Small intestine (tissue), 7 donors: ENCODE measurements at regions not wholly inside any gene's neighbourhood (a gene's known extent, or its start where the extent isn't known, plus 50 kb on each side); places are given as distances from the start of the nearest gene placed in this dataset.

Source experiments
- DNase-seq, 2 donors: peaks; one replicate each; pipeline versions ENCODE4 v3.0.0 to v3.0.0-alpha.2; 2013
- FAIRE-seq: peaks from 2 replicates; lab custom pipeline; 2012; peaks lifted over from hg19 to GRCh38; lab: Jason Lieb, UNC
- H3K27ac ChIP-seq, 3 donors: one replicate each; pipeline ENCODE4 v1.5.1; 2013; ENCODE audit warnings: low read length in 2 of 3, mild to moderate bottlenecking in 2 of 3, control low read depth in 1 of 3, inconsistent platforms in 1 of 3, low read depth in 1 of 3, moderate library complexity in 1 of 3
- H3K27me3 ChIP-seq, 3 donors: one replicate each; pipeline ENCODE4 v1.6.1; 2013; ENCODE audit warnings: low read length in 3 of 3, inconsistent platforms in 1 of 3; ENCODE audit not compliant: control insufficient read depth in 3 of 3, insufficient read depth in 3 of 3
- H3K36me3 ChIP-seq, 3 donors: one replicate each; pipeline ENCODE4 v1.6.1; 2013; ENCODE audit warnings: low read length in 3 of 3, inconsistent platforms in 1 of 3, low read depth in 1 of 3, mild to moderate bottlenecking in 1 of 3, moderate library complexity in 1 of 3; ENCODE audit not compliant: control insufficient read depth in 3 of 3, insufficient read depth in 2 of 3
- H3K4me1 ChIP-seq, 3 donors: one replicate each; pipeline ENCODE4 v1.6.1; 2013; ENCODE audit warnings: low read length in 2 of 3, inconsistent platforms in 1 of 3, low read depth in 1 of 3, mild to moderate bottlenecking in 1 of 3, moderate library complexity in 1 of 3; ENCODE audit not compliant: control insufficient read depth in 3 of 3, insufficient read depth in 2 of 3
- H3K4me3 ChIP-seq, 3 donors: one replicate each; pipeline ENCODE4 v1.5.1; 2013; ENCODE audit warnings: low read length in 3 of 3, control low read depth in 1 of 3, inconsistent platforms in 1 of 3, low read depth in 1 of 3, mild to moderate bottlenecking in 1 of 3, moderate library complexity in 1 of 3
- H3K9me3 ChIP-seq, 2 donors: one replicate each; pipeline ENCODE4 v1.6.1; 2013; ENCODE audit warnings: low read depth in 1 of 2, low read length in 1 of 2; ENCODE audit not compliant: control insufficient read depth in 2 of 2, insufficient read depth in 1 of 2
- WGBS, 3 donors: extraction: QIAGEN DNeasy Blood & Tissue Kit; methylation state at CpG; one replicate each; pipeline ENCODE4 v1.1.7; 2013; 5-methylcytosine and 5-hydroxymethylcytosine counted together
- donor health status: healthy with polysubstance abuse.
- donor health status: control.
- donor health status: control.
- donor health status: Bipolar disorder and iron deficiency.
- donor health status: healthy.

GRCh38 chr7:101740981-101741725 is 76.3 kb upstream of the CUX1 start:
- peaks cover 0 to under 1% of the 10 kb centered on the region in 2 donors for H3K9me3 ChIP-seq
- peaks cover 0 to 3% (median 0%) of the 10 kb centered on the region in 3 donors for H3K27me3 ChIP-seq
- H3K4me3 ChIP-seq: no peak overlapping the region
- FAIRE-seq: no peak
- no peak overlapping the region for H3K27ac ChIP-seq
- WGBS, 3 donors: 42 to 62% (median 49%) methylated on average over 9 of the region's 9 CpGs
- H3K36me3 ChIP-seq: no peaks in the 10 kb centered on the region
- H3K4me1 ChIP-seq: peaks cover 0 to 4% (median 0%) of the 10 kb centered on the region in 3 donors
- no peak for DNase-seq

DNA sequence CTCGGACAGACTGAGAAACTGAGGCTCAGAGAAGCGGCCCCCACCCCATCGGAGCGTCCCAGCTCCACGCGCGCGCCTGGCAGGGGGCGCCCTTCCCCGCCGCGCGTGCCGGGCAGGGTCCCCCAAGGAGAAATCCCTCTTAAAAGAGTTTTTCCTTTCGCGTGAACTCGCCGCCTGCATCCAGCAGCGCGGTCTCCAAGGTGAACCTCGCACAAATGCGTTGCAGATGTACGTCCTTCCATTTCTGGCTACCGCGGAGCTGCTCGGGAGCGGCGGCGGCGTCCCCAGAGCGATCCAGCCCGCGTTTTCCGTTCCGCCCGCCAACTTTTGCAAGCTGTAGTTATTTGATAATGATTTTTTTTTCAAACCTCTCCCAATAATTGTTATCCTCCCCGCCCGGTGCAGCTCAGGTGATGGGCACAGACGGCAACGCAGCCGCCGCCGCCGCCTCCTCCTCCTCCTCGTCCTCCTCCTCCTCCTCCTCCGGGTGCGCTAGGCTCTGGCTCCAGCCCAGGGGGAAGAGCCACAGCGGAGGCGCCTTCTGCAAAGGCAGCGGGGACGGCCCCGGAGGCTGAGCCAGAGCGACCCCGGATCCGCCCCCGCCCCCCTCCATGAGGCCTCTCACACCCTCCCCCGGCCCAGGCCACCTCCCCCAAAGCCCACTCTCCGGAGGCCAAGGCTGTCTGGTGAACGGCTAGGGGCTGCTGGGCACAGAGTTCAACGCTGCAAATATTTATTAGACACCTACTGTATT is 74.0 kb upstream of the CUX1 start:
- FAIRE-seq (no peak), DNase-seq (peak; percentile 70 to 86)
- Histone ChIP-seq H3K27ac (no peak overlapping the region), H3K36me3 (no peaks in the 10 kb centered on the region), H3K9me3 (no peaks in the 10 kb centered on the region), H3K4me1 (peaks cover 0 to 4% (median 0%) of the 10 kb centered on the region in 3 donors), H3K4me3 (peak overlapping the region in 2 of 3 donors; percentile 44 to 66), H3K27me3 (peaks cover 0 to 7% (median 0%) of the 10 kb centered on the region in 3 donors)
- 0 to 2% (median 0%) methylated on average over 48 to 59 of the region's 60 CpGs for WGBS, 3 donors

GRCh38 chr7:101743995-101744360 is 73.4 kb upstream of the CUX1 start:
- no peaks in the 10 kb centered on the region for H3K9me3 ChIP-seq
- H3K27me3 ChIP-seq: peaks cover 0 to 7% (median 0%) of the 10 kb centered on the region in 3 donors
- FAIRE-seq: no peak
- 35 to 54% (median 39%) methylated on average over 11 to 12 of the region's 12 CpGs for WGBS, 3 donors
- no peak overlapping the region for H3K27ac ChIP-seq
- H3K36me3 ChIP-seq: no peaks in the 10 kb centered on the region
- peak overlapping the region in 2 of 3 donors; percentile 44 to 66 for H3K4me3 ChIP-seq
- peak; percentile 20 to 55 for DNase-seq
- H3K4me1 ChIP-seq: peaks cover 0 to 4% (median 0%) of the 10 kb centered on the region in 3 donors

- Histone ChIP-seq H3K36me3 (no peaks in the 10 kb centered on the region), H3K27ac (no peak overlapping the region), H3K27me3 (peaks cover 0 to 7% (median 0%) of the 10 kb centered on the region in 3 donors), H3K9me3 (no peaks in the 10 kb centered on the region), H3K4me1 (peaks cover 0 to 4% (median 0%) of the 10 kb centered on the region in 3 donors), H3K4me3 (no peak overlapping the region)
- DNase-seq (no peak), FAIRE-seq (no peak)
- 68 to 86% (median 71%) methylated on average over 5 of the region's 5 CpGs for WGBS, 3 donors
Measured at GRCh38 chr7:101744588-101744987, 72.8 kb upstream of the CUX1 start.

DNA sequence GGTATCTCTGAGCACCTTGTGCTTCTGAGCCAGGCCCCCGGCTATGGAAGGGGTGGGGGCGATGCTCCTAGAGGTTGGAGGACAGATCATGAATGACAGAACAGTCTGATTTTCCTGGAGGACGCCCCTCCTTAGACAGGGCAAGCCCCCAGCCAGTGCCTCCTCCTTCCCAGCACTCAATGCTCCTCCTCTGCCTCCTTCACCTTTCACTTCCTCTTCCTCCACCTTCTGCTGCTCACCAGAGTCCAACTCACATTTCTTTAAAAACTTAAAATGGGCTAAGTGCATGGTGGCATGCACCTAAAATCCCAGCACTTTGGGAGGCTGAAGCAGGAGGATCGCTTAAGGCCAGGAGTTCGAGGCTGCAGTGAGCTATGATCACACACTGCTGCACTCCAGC is 71.1 kb upstream of the CUX1 start:
- Histone ChIP-seq H3K27ac (no peak overlapping the region), H3K4me3 (no peak overlapping the region), H3K4me1 (peaks cover 0 to 4% (median 0%) of the 10 kb centered on the region in 3 donors), H3K27me3 (peaks cover 0 to 7% (median 0%) of the 10 kb centered on the region in 3 donors), H3K36me3 (no peaks in the 10 kb centered on the region), H3K9me3 (no peaks in the 10 kb centered on the region)
- DNase-seq (no peak), FAIRE-seq (no peak)
- WGBS, 3 donors: 77 to 85% (median 82%) methylated on average over 5 of the region's 5 CpGs

- FAIRE-seq (no peak), DNase-seq (no peak)
- H3K4me3 ChIP-seq: no peak overlapping the region
- peaks cover 0 to 7% (median 0%) of the 10 kb centered on the region in 3 donors for H3K27me3 ChIP-seq
- peaks cover 0 to 4% (median 0%) of the 10 kb centered on the region in 3 donors for H3K4me1 ChIP-seq
- WGBS, 3 donors: 80 to 84% (median 83%) methylated on average over 13 of the region's 13 CpGs
- no peak overlapping the region for H3K27ac ChIP-seq
- H3K36me3 ChIP-seq: no peaks in the 10 kb centered on the region
- H3K9me3 ChIP-seq: no peaks in the 10 kb centered on the region
Measured at GRCh38 chr7:101747053-101747878, 70.2 kb upstream of the CUX1 start.

- H3K27ac ChIP-seq: no peak overlapping the region
- FAIRE-seq (no peak), DNase-seq (no peak)
- no peaks in the 10 kb centered on the region for H3K36me3 ChIP-seq
- H3K4me3 ChIP-seq: no peak overlapping the region
- peaks cover 0 to 4% (median 0%) of the 10 kb centered on the region in 3 donors for H3K27me3 ChIP-seq
- no peaks in the 10 kb centered on the region for H3K9me3 ChIP-seq
- H3K4me1 ChIP-seq: peaks cover 0 to 4% (median 0%) of the 10 kb centered on the region in 3 donors
- 53 to 69% (median 65%) methylated on average over 15 of the region's 15 CpGs for WGBS, 3 donors
Measured at GRCh38 chr7:101747879-101748345, 69.5 kb upstream of the CUX1 start.

DNA sequence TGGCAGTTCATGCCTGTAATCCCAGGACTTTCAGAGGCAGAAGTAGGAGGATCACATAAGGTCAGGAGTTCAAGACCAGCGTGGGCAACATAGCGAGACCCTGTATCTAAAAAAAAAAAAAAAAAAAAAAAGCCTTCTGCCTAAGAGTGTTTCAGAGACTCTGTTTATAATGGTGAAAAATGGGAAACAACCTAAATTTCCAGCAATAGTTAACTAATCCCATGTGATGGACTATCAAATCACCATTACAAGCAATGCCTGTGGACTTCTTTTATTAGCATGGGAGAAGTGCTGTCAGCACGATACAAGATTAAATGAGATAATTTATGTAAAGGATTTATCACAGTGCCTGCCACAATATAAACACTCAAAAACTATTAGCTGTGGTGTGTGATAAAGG is 67.5 kb upstream of the CUX1 start:
- no peak overlapping the region for H3K4me3 ChIP-seq
- H3K9me3 ChIP-seq: no peaks in the 10 kb centered on the region
- H3K27ac ChIP-seq: no peak overlapping the region
- WGBS, 3 donors: 81 to 88% (median 81%) methylated on average over 3 of the region's 3 CpGs
- peaks cover 0 to 4% (median 0%) of the 10 kb centered on the region in 3 donors for H3K27me3 ChIP-seq
- DNase-seq: no peak
- FAIRE-seq: no peak
- H3K36me3 ChIP-seq: no peaks in the 10 kb centered on the region
- no peaks in the 10 kb centered on the region for H3K4me1 ChIP-seq
